Psoas muscle (tissue), 7 donors: ENCODE measurements at regions not wholly inside any gene's neighbourhood (a gene's known extent, or its start where the extent isn't known, plus 50 kb on each side); places are given as distances from the start of the nearest gene placed in this dataset.
"Not testable (repeated sequence)": the region's sequence is repeated elsewhere in the genome, so short reads cannot be mapped to it uniquely, and the experiment has no call there.

Experiments
- ATAC-seq, 4 donors: fragments of 200-7000 bp; cut with Tn5 transposase; one replicate each; pipeline ENCODE4 v1.9.1; 2020; ENCODE audit warnings: moderate library complexity in 3 of 4, mild to moderate bottlenecking in 2 of 4
- DNase-seq, 2 donors: peaks; one replicate each; pipeline ENCODE4 v3.0.0-alpha.2; 2020
- H3K27ac ChIP-seq: fragments of 200-600 bp; one replicate; pipeline ENCODE4 v1.8.0; 2022
- H3K27me3 ChIP-seq, 3 donors: fragments of 200-600 bp in 1 of 3; one replicate each; pipeline versions ENCODE4 v1.6.1 to v1.8.0; 2013 to 2022; ENCODE audit warnings: low read length in 2 of 3, mild to moderate bottlenecking in 2 of 3, moderate library complexity in 1 of 3; ENCODE audit not compliant: insufficient read depth in 3 of 3
- H3K36me3 ChIP-seq, 2 donors: fragments of 200-600 bp in 1 of 2; one replicate each; pipeline versions ENCODE4 v1.6.1 to v1.8.0; 2013 to 2022; ENCODE audit warnings: low read depth in 1 of 2, mild to moderate bottlenecking in 1 of 2, moderate library complexity in 1 of 2; ENCODE audit not compliant: insufficient read depth in 1 of 2
- H3K4me1 ChIP-seq: fragments of 200-600 bp; one replicate; pipeline ENCODE4 v1.8.0; 2022
- H3K4me3 ChIP-seq: fragments of 200-600 bp; one replicate; pipeline ENCODE4 v1.8.0; 2022; ENCODE audit warnings: mild to moderate bottlenecking
- H3K9me3 ChIP-seq: fragments of 200-600 bp; one replicate; pipeline ENCODE4 v1.8.0; 2022
- CTCF ChIP-seq: fragments of 200-600 bp; IDR thresholded peaks from one replicate; pipeline ENCODE4 v1.8.0; 2022; ENCODE audit warnings: antibody characterized with exemption
- WGBS, 3 donors: extraction: QIAGEN DNeasy Blood & Tissue Kit; methylation state at CpG; one replicate each; pipeline versions ENCODE4 v1.1.6 to v1.1.7; 2013; 5-methylcytosine and 5-hydroxymethylcytosine counted together
- intact Hi-C, 2 donors: fragments of 100-400 bp; cut with DNase I; formaldehyde crosslinking; loops; one replicate each; pipeline versions ENCODE4 v1.11.0 to v1.14.2; 2022
- donor health status: healthy with polysubstance abuse.
- donor health status: DM: no; HTN: no; CAD: no; lungs with moderate emphysema.
- donor health status: Bipolar disorder and iron deficiency.
- donor health status: healthy.
- donor health status: DM: yes; HTN: yes; CAD: no.
- donor health status: DM: no; HTN: no; CAD: no.
- donor health status: DM: yes; HTN: yes; CAD: no.

DNA sequence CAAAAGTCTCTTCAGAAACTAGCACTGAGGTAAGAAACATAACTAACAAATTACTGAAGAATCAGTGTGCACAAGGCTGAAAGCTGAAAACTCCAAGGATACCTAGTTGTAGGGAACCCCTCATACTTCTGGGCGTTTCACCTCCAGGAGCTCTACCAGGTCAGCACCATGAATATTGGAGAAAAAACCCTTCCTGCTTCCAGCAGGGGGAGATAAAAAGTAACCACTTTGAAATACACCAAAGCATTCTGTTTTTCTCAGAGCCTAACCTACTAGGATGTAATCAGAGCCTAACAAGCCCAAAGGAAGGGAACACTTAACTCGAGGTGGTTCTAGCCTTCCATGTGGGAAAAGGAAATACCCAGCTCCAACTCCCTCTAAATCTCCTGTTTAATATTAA, 175.8 kb upstream of the MME start:
- 39 to 49% (median 42%) methylated on average over 2 of the region's 2 CpGs for WGBS, 3 donors
- H3K4me3 ChIP-seq, result no peak overlapping the region
- TF ChIP-seq CTCF, result peak; percentile 21
- H3K36me3 ChIP-seq, result no peaks in the 10 kb centered on the region
- ATAC-seq, result no peak
- no peaks in the 10 kb centered on the region for H3K27me3 ChIP-seq
- no peaks in the 10 kb centered on the region for H3K4me1 ChIP-seq
- no peaks in the 10 kb centered on the region for H3K9me3 ChIP-seq
- DNase-seq, result no peak
- no peak overlapping the region for H3K27ac ChIP-seq
- intact Hi-C loops, result no loop called here

DNA sequence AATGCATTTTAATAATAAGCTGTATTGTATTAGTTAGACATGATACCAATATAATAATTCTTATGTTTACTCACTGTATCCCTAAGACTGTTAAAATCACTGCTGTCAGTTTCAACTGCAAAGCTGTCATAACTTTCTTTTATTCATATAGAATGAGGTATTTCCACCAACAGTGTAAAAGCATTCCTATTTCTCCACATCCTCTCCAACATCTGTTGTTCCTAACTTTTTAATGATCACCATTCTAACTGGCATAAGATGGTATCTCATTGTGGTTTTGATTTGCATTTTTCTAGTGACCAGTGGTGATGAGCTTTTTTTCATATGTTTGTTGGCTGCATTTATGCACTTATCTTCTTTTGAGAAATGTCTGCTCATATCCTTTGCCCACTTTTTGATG, 177.6 kb upstream of the MME start:
- intact Hi-C loops, ATAC-seq, DNase-seq, H3K4me1 ChIP-seq, H3K9me3 ChIP-seq, H3K27me3 ChIP-seq, H3K36me3 ChIP-seq, H3K27ac ChIP-seq, H3K4me3 ChIP-seq: not testable (repeated sequence)

DNA sequence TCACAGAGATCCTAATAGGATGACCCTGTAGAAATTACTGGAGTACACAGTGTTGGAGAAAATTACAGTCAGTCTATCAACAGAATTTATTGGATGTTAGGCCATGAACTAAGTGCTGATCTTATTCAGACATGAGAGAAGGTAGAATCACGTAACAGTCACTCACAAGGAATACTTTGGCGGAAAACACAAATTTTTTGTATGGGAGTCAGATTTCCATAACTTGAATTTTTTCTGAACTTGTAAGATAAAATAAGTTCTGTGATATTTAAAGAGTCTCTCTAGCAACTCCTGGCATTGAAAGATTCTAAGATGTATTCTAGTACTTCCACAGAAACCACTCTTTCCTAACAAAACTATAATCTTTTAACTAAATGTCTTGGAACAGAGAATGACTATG, 178.8 kb upstream of the MME start:
- no peaks in the 10 kb centered on the region for H3K4me1 ChIP-seq
- DNase-seq (no peak), ATAC-seq (no peak)
- intact Hi-C loops, result no loop called here
- no peaks in the 10 kb centered on the region for H3K27me3 ChIP-seq
- H3K36me3 ChIP-seq, result no peaks in the 10 kb centered on the region
- H3K4me3 ChIP-seq, result no peak overlapping the region
- H3K9me3 ChIP-seq, result no peaks in the 10 kb centered on the region
- 84 to 91% (median 86%) methylated on average over 2 of the region's 2 CpGs for WGBS, 3 donors
- no peak for TF ChIP-seq CTCF
- no peak overlapping the region for H3K27ac ChIP-seq

DNA sequence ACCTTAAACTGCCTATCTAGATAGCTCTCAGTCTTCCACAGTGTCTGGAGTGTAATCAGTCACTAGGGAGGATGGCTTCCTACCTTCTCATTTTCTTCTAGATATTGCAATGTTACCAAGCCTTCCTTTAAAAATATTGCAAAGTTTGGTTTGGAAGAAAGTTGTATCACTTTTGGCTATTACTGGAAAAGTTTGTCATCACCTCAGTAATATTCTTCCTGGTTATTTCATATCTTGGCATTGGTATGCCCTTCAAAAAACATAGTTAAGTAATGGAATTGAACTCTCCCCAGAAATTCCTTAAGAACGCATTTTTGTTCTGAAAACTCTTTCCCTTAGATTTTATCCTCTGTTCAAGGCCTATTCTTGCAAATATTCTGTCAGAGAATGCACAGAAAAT, 179.3 kb upstream of the MME start:
- Histone ChIP-seq H3K27me3 (no peaks in the 10 kb centered on the region), H3K4me3 (no peak overlapping the region), H3K27ac (no peak overlapping the region), H3K9me3 (no peaks in the 10 kb centered on the region), H3K36me3 (no peaks in the 10 kb centered on the region), H3K4me1 (no peaks in the 10 kb centered on the region)
- no peak for TF ChIP-seq CTCF
- intact Hi-C loops, result no loop called here
- ATAC-seq (peak in 1 of 4 donors; percentile 44), DNase-seq (no peak)
- 72 to 80% (median 79%) methylated on average over 1 of the region's 1 CpG for WGBS, 3 donors

- Histone ChIP-seq H3K27ac (no peak overlapping the region), H3K4me3 (no peak overlapping the region), H3K36me3 (no peaks in the 10 kb centered on the region), H3K9me3 (no peaks in the 10 kb centered on the region), H3K4me1 (no peaks in the 10 kb centered on the region), H3K27me3 (no peaks in the 10 kb centered on the region)
- no peak for DNase-seq
- ATAC-seq, result no peak
- TF ChIP-seq CTCF, result no peak
- WGBS, 3 donors, result 71 to 82% (median 77%) methylated on average over 1 of the region's 1 CpG
- intact Hi-C loops, result no loop called here
These were observed 181.2 kb upstream of the MME start for GRCh38 chr3:154898916-154899315.
